SK-N-SH treated with all-trans-retinoic acid at 6 μM for 48 hours (cell line): ENCODE measurements at regions not wholly inside any gene's neighbourhood (a gene's known extent, or its start where the extent isn't known, plus 50 kb on each side); places are given as distances from the start of the nearest gene placed in this dataset.

Experiments used
- ATAC-seq: fragments of 200-7000 bp; cut with Tn5 transposase; 3 replicates; pipeline ENCODE4 v1.9.1; 2020; ENCODE audit warnings: mild to moderate bottlenecking, moderate library complexity
- BACH2 ChIP-seq: fragments of 250-450 bp; sonication (Bioruptor Pico); IDR thresholded peaks from 2 replicates; pipeline ENCODE4 v1.9.0; 2021; ENCODE audit warnings: mild to moderate bottlenecking, borderline replicate concordance
- CREB5 ChIP-seq: fragments of 250-450 bp; sonication (Bioruptor Pico); IDR thresholded peaks from 2 replicates; pipeline ENCODE4 v1.5.1; 2020; ENCODE audit warnings: low read depth, mild to moderate bottlenecking, moderate library complexity
- CSDC2 ChIP-seq: fragments of 250-450 bp; sonication (Bioruptor Pico); IDR thresholded peaks from 2 replicates; pipeline ENCODE4 v1.5.0; 2020; ENCODE audit warnings: mild to moderate bottlenecking, moderate library complexity
- CSRNP3 ChIP-seq: fragments of 250-450 bp; sonication (Bioruptor Pico); IDR thresholded peaks from 2 replicates; pipeline ENCODE4 v1.5.1; 2021; ENCODE audit warnings: mild to moderate bottlenecking, moderate library complexity
- ESRRG ChIP-seq: fragments of 250-450 bp; sonication (Bioruptor Pico); IDR thresholded peaks from 2 replicates; pipeline ENCODE4 v1.6.1; 2021; ENCODE audit warnings: mild to moderate bottlenecking
- GLIS3 ChIP-seq: fragments of 250-450 bp; sonication (Bioruptor Pico); IDR thresholded peaks from 2 replicates; pipeline ENCODE4 v1.5.0; 2020; ENCODE audit warnings: mild to moderate bottlenecking, moderate library complexity
- ISL1 ChIP-seq: fragments of 250-450 bp; sonication (Bioruptor Pico); IDR thresholded peaks from 2 replicates; pipeline ENCODE4 v2.1.2; 2022; ENCODE audit warnings: mild to moderate bottlenecking, moderate library complexity
- OSR1 ChIP-seq: fragments of 250-450 bp; sonication (Bioruptor Pico); IDR thresholded peaks from 2 replicates; pipeline ENCODE4 v1.8.0; 2022; ENCODE audit warnings: moderate library complexity, mild to moderate bottlenecking, inconsistent platforms
- POU6F1 ChIP-seq: fragments of 250-450 bp; sonication (Bioruptor Pico); IDR thresholded peaks from 2 replicates; pipeline ENCODE4 v1.8.0; 2021; ENCODE audit warnings: low read depth, mild to moderate bottlenecking, moderate library complexity, borderline replicate concordance
- PPARA ChIP-seq: fragments of 250-450 bp; sonication (Bioruptor Pico); IDR thresholded peaks from 2 replicates; pipeline ENCODE4 v1.5.0; 2020; ENCODE audit warnings: mild to moderate bottlenecking, borderline replicate concordance
- RARB ChIP-seq: fragments of 250-450 bp; sonication (Bioruptor Pico); IDR thresholded peaks from 2 replicates; pipeline ENCODE4 v1.8.0; 2021; ENCODE audit warnings: mild to moderate bottlenecking, moderate library complexity
- SNAI2 ChIP-seq: fragments of 250-450 bp; sonication (Bioruptor Pico); IDR thresholded peaks from 2 replicates; pipeline ENCODE4 v1.5.0; 2020; ENCODE audit warnings: mild to moderate bottlenecking, moderate library complexity
- TOX ChIP-seq: fragments of 250-450 bp; sonication (Bioruptor Pico); IDR thresholded peaks from 2 replicates; pipeline ENCODE4 v1.8.0; 2021; ENCODE audit warnings: mild to moderate bottlenecking, moderate library complexity, borderline replicate concordance
- ZC3H10 ChIP-seq: fragments of 250-450 bp; sonication (Bioruptor Pico); IDR thresholded peaks from 2 replicates; pipeline ENCODE4 v1.5.1; 2021; ENCODE audit warnings: mild to moderate bottlenecking, moderate library complexity
- ZFP3 ChIP-seq: fragments of 250-450 bp; sonication (Bioruptor Pico); IDR thresholded peaks from 2 replicates; pipeline ENCODE4 v1.5.0; 2020; ENCODE audit warnings: mild to moderate bottlenecking, moderate library complexity
- ZFP30 ChIP-seq: fragments of 450-650 bp; formaldehyde crosslinking; IDR thresholded peaks from 2 replicates; pipeline ENCODE4 v1.5.0; 2022; ENCODE audit warnings: mild to moderate bottlenecking, moderate library complexity
- ZNF565 ChIP-seq: fragments of 450-650 bp; formaldehyde crosslinking; conservative IDR thresholded peaks from 2 replicates; pipeline ENCODE4 v1.5.0; 2020; ENCODE audit warnings: low read depth, mild to moderate bottlenecking, moderate library complexity
- ZNF70 ChIP-seq: fragments of 450-650 bp; formaldehyde crosslinking; IDR thresholded peaks from 2 replicates; pipeline ENCODE4 v1.5.0; 2020; ENCODE audit warnings: mild to moderate bottlenecking, moderate library complexity

GRCh38 chr3:86739244-86739643, 251.7 kb downstream of the VGLL3 start:
- no peak for TF ChIP-seq POU6F1 (CRISPR knock-in tag)
- no peak for TF ChIP-seq ZFP3 (CRISPR knock-in tag)
- no peak for ATAC-seq

GRCh38 chr3:86738684-86739083, 252.3 kb downstream of the VGLL3 start:
- ATAC-seq = no peak
- TF ChIP-seq ZNF565 (CRISPR knock-in tag) (no peak), ZNF70 (no peak)

GRCh38 chr3:86737517-86737916, 253.4 kb downstream of the VGLL3 start:
- ATAC-seq = no peak
- TF ChIP-seq CREB5 (CRISPR knock-in tag) (no peak), POU6F1 (CRISPR knock-in tag) (no peak), PPARA (CRISPR knock-in tag) (no peak), CSRNP3 (CRISPR knock-in tag) (no peak), ISL1 (no peak), GLIS3 (CRISPR knock-in tag) (no peak), CSDC2 (no peak), ZFP3 (CRISPR knock-in tag) (no peak), ZC3H10 (CRISPR knock-in tag) (no peak), TOX (CRISPR knock-in tag) (no peak), ESRRG (no peak)

- no peak for ATAC-seq
- TF ChIP-seq SNAI2 (no peak), ZFP3 (CRISPR knock-in tag) (no peak), CSRNP3 (CRISPR knock-in tag) (no peak), ISL1 (no peak), TOX (CRISPR knock-in tag) (no peak), CREB5 (CRISPR knock-in tag) (no peak), BACH2 (CRISPR knock-in tag) (no peak), POU6F1 (CRISPR knock-in tag) (no peak), ZFP30 (no peak), RARB (CRISPR knock-in tag) (no peak), CSDC2 (no peak), OSR1 (CRISPR knock-in tag) (no peak)
Measured at GRCh38 chr3:86733257-86733656, 257.7 kb downstream of the VGLL3 start.
